Mammary epithelial cell (primary cell): ENCODE measurements at regions not wholly inside any gene's neighbourhood (a gene's known extent, or its start where the extent isn't known, plus 50 kb on each side); places are given as distances from the start of the nearest gene placed in this dataset.

ENCODE experiments used
- CTCF ChIP-seq, 2 donors: IDR thresholded peaks in 1 of 2; conservative IDR thresholded peaks in 1 of 2; 2 replicates each; pipeline ENCODE4 v1.5.1; 2011 to 2012; ENCODE audit warnings: inconsistent platforms in 2 of 2, low read length in 2 of 2, mild to moderate bottlenecking in 2 of 2, control low read depth in 1 of 2, low read depth in 1 of 2; ENCODE audit not compliant: insufficient read depth in 1 of 2; ENCODE audit errors: extremely low read depth in 1 of 2
- EZH2 ChIP-seq: IDR thresholded peaks from 2 replicates; pipeline ENCODE4 v1.6.1; 2012; ENCODE audit warnings: low read length, inconsistent platforms, borderline replicate concordance

- no peak for TF ChIP-seq CTCF (conservative IDR thresholded peaks at IDR 0.05 in 1 of 2, IDR thresholded peaks at IDR 0.05 in 1 of 2; ENCODE audit: extremely low read depth in 1 of 2, insufficient read depth in 1 of 2, low read depth in 1 of 2, low read length in 2 of 2)
- TF ChIP-seq EZH2, result no peak
Observed at GRCh38 chr3:78322780-78323179, 1282.9 kb downstream of the ROBO2 start.
